ENCODE measurements at regions not wholly inside any gene's neighbourhood (a gene's known extent, or its start where the extent isn't known, plus 50 kb on each side); places are given as distances from the start of the nearest gene placed in this dataset.

GRCh38 chr1:70641868-70642267 is 230.8 kb downstream of the CTH start:
- TF ChIP-seq, protein P1, sequence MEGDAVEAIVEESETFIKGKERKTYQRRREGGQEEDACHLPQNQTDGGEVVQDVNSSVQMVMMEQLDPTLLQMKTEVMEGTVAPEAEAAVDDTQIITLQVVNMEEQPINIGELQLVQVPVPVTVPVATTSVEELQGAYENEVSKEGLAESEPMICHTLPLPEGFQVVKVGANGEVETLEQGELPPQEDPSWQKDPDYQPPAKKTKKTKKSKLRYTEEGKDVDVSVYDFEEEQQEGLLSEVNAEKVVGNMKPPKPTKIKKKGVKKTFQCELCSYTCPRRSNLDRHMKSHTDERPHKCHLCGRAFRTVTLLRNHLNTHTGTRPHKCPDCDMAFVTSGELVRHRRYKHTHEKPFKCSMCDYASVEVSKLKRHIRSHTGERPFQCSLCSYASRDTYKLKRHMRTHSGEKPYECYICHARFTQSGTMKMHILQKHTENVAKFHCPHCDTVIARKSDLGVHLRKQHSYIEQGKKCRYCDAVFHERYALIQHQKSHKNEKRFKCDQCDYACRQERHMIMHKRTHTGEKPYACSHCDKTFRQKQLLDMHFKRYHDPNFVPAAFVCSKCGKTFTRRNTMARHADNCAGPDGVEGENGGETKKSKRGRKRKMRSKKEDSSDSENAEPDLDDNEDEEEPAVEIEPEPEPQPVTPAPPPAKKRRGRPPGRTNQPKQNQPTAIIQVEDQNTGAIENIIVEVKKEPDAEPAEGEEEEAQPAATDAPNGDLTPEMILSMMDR (IDR thresholded peaks at IDR 0.05): no peak
- TF ChIP-seq EZH2 (IDR thresholded peaks at IDR 0.05) (no peak), EZH2phosphoT487 (IDR thresholded peaks at IDR 0.05) (no peak)
